Putamen (tissue), 1 donor: ENCODE measurements at regions not wholly inside any gene's neighbourhood (a gene's known extent, or its start where the extent isn't known, plus 50 kb on each side); places are given as distances from the start of the nearest gene placed in this dataset.

ENCODE experiments used
- DNase-seq: peaks from one replicate; pipeline ENCODE4 v3.0.0-alpha.2; 2016; ENCODE audit warnings: low spot score

GRCh38 chr9:103625161-103625804 is 468.8 kb upstream of the SMC2 start:
- DNase-seq, result no peak

- no peak for DNase-seq
Measured at GRCh38 chr9:103627731-103628130, 466.4 kb upstream of the SMC2 start.

GRCh38 chr9:103649086-103649485 is 445.0 kb upstream of the SMC2 start:
- no peak for DNase-seq

GRCh38 chr9:103658156-103658555 is 436.0 kb upstream of the SMC2 start:
- DNase-seq, result no peak

GRCh38 chr9:103660830-103661229 is 433.3 kb upstream of the SMC2 start:
- DNase-seq, result no peak

GRCh38 chr9:103661663-103662062 is 432.4 kb upstream of the SMC2 start:
- no peak for DNase-seq

- no peak for DNase-seq
Measured at GRCh38 chr9:103669296-103669695, 424.8 kb upstream of the SMC2 start.

GRCh38 chr9:103674271-103674670 is 419.8 kb upstream of the SMC2 start:
- no peak for DNase-seq

- no peak for DNase-seq
Measured at GRCh38 chr9:103680581-103680980, 413.5 kb upstream of the SMC2 start.

- no peak for DNase-seq
Measured at GRCh38 chr9:103681435-103681834, 412.7 kb upstream of the SMC2 start.

GRCh38 chr9:103700195-103700962 is 393.7 kb upstream of the SMC2 start:
- DNase-seq, result no peak

- no peak for DNase-seq
Measured at GRCh38 chr9:103702572-103702971, 391.5 kb upstream of the SMC2 start.

- DNase-seq, result no peak
Measured at GRCh38 chr9:103707181-103707580, 386.9 kb upstream of the SMC2 start.

- DNase-seq, result no peak
Measured at GRCh38 chr9:103709366-103709765, 384.7 kb upstream of the SMC2 start.

GRCh38 chr9:103713631-103714030 is 380.5 kb upstream of the SMC2 start:
- DNase-seq, result no peak

GRCh38 chr9:103714992-103715391 is 379.1 kb upstream of the SMC2 start:
- DNase-seq, result no peak

GRCh38 chr9:103721056-103721455 is 373.1 kb upstream of the SMC2 start:
- no peak for DNase-seq

GRCh38 chr9:103730866-103731265 is 363.2 kb upstream of the SMC2 start:
- no peak for DNase-seq

- DNase-seq, result no peak
Measured at GRCh38 chr9:103731541-103731940, 362.6 kb upstream of the SMC2 start.

- no peak for DNase-seq
Measured at GRCh38 chr9:103734471-103734870, 359.6 kb upstream of the SMC2 start.

- no peak for DNase-seq
Measured at GRCh38 chr9:103755441-103755840, 338.7 kb upstream of the SMC2 start.

GRCh38 chr9:103755986-103756385 is 338.1 kb upstream of the SMC2 start:
- DNase-seq, result no peak

GRCh38 chr9:103757062-103757461 is 337.0 kb upstream of the SMC2 start:
- DNase-seq, result no peak

GRCh38 chr9:103761466-103761865 is 332.6 kb upstream of the SMC2 start:
- DNase-seq, result no peak
